Calu3 (cell line): ENCODE measurements at regions not wholly inside any gene's neighbourhood (a gene's known extent, or its start where the extent isn't known, plus 50 kb on each side); places are given as distances from the start of the nearest gene placed in this dataset.

ENCODE experiments used
- BruUV-seq: library from RNA; stranded (reverse); fragments of 400-500 nt; replicated peaks from 2 replicates; lab custom pipeline; 2021; lab: Mats Ljungman, UMichigan
- CTCF ChIA-PET: fragments of 300-600 bp; sonication (Branson Sonifier 250); formaldehyde crosslinking; loops from one replicate; lab custom pipeline; 2022; ENCODE audit warnings: antibody characterized with exemption; lab: Charles Lee
- DNase-seq: peaks from one replicate; pipeline ENCODE4 v3.0.0; 2022
- H3K27ac Mint-ChIP-seq: one replicate; pipeline ENCODE4 v1.8.0; 2022; ENCODE audit warnings: mixed read lengths; ENCODE audit not compliant: unreplicated experiment
- H3K27me3 Mint-ChIP-seq: one replicate; pipeline ENCODE4 v1.8.0; 2022; ENCODE audit warnings: mixed read lengths; ENCODE audit not compliant: unreplicated experiment
- H3K36me3 Mint-ChIP-seq: one replicate; pipeline ENCODE4 v1.8.0; 2022; ENCODE audit warnings: mild to moderate bottlenecking, moderate library complexity, mixed read lengths; ENCODE audit not compliant: insufficient read depth, unreplicated experiment
- H3K4me1 Mint-ChIP-seq: one replicate; pipeline ENCODE4 v1.8.0; 2022; ENCODE audit warnings: mild to moderate bottlenecking, low read depth, mixed read lengths; ENCODE audit not compliant: unreplicated experiment
- H3K4me3 Mint-ChIP-seq: one replicate; pipeline ENCODE4 v1.8.0; 2022; ENCODE audit warnings: mild to moderate bottlenecking, low read depth, moderate library complexity, mixed read lengths; ENCODE audit not compliant: unreplicated experiment
- H3K9me3 Mint-ChIP-seq: one replicate; pipeline ENCODE4 v1.8.0; 2022; ENCODE audit warnings: low read depth, mixed read lengths; ENCODE audit not compliant: unreplicated experiment
- intact Hi-C: fragments of 100-400 bp; cut with micrococcal nuclease; formaldehyde crosslinking; loops from one replicate; pipeline ENCODE4 v1.10.0; 2022; ENCODE audit not compliant: unreplicated experiment
- TF ChIP-seq, protein P1 (sequence below): fragments of 200-600 bp; IDR thresholded peaks from one replicate; pipeline ENCODE4 v1.8.0; 2022; ENCODE audit warnings: antibody characterized with exemption; ENCODE audit not compliant: unreplicated experiment

DNA sequence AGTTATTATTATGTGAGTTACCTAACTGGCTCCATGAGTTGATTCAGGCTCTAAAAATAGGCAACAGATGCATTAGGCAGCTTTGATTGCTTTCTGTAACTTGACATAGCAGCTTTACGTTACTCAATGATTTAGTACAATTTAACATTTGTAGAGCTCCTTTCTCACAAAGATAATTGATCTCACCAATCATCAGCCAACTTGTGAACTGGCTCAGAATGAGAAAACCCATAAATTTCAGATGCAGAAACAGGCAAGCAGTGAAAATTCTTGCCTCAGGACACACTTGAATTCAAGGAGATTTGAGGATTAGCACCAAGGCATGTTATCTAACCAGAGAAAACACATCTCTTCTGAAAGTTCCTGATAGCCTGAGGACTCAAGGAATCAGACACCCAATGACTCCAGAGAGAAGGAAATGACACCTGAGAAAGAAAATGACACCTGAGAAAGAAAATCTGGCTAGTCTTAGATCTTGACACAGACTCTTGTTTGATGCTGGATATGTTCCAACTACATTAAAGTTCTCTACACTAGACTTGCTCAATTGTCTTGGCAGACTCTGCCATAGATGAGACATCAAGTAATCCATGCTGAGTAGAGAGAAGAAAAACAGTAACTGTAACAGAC lies 315.1 kb upstream of the CBLB start:
- no peak overlapping the region for H3K27ac Mint-ChIP-seq
- H3K4me3 Mint-ChIP-seq, result no peak overlapping the region
- H3K36me3 Mint-ChIP-seq, result no peaks in the 10 kb centered on the region
- intact Hi-C loops, result no loop called here
- H3K9me3 Mint-ChIP-seq, result no peaks in the 10 kb centered on the region
- TF ChIP-seq, protein P1, sequence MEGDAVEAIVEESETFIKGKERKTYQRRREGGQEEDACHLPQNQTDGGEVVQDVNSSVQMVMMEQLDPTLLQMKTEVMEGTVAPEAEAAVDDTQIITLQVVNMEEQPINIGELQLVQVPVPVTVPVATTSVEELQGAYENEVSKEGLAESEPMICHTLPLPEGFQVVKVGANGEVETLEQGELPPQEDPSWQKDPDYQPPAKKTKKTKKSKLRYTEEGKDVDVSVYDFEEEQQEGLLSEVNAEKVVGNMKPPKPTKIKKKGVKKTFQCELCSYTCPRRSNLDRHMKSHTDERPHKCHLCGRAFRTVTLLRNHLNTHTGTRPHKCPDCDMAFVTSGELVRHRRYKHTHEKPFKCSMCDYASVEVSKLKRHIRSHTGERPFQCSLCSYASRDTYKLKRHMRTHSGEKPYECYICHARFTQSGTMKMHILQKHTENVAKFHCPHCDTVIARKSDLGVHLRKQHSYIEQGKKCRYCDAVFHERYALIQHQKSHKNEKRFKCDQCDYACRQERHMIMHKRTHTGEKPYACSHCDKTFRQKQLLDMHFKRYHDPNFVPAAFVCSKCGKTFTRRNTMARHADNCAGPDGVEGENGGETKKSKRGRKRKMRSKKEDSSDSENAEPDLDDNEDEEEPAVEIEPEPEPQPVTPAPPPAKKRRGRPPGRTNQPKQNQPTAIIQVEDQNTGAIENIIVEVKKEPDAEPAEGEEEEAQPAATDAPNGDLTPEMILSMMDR, result no peak
- CTCF ChIA-PET, result no interaction called here
- no peaks in the 10 kb centered on the region for H3K4me1 Mint-ChIP-seq
- no TSS peak for BruUV-seq
- H3K27me3 Mint-ChIP-seq, result no peaks in the 10 kb centered on the region
- no peak for DNase-seq

DNA sequence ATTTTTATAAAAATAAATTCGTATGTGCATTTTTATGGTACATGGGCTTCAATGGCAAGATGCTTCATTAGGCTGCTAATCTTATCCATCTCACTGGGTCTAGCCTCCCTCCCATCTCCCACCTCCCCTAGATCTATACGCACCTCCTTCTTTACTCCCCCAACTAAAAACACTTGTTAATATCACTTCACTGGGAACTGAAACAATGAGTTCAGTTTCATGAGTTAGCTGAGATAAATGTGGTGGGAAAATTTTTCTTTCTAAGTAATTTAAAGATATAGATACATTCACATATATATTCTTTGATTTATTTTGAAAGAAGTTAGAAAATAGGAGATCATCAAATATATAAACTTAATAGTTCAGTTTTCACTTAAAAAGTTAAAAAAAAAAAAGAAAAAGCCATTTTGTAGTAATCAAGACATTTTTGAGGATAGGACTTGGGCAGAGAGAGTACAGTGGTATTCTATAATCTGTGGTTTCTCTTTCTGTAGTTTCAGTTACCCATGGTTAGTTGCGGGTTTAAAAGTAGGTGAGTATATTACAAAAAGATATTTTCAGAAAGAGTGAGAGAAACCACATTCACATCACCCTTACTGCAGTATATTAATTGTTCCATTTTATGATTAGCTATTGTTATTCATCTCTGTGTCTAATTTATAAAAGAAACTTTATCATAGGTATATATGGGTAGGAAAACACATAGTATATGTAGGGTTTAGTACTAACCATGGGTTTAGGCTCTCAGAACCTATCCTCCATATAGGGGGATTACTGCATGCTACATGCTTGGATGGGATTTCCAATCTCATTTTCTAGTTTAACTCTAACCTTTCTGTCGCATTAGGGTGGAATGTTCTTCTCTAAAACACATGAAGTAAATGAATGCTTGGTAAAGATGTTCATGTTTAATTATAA lies 316.0 kb upstream of the CBLB start:
- CTCF ChIA-PET, result no interaction called here
- H3K27ac Mint-ChIP-seq, result no peak overlapping the region
- BruUV-seq, result no TSS peak

DNA sequence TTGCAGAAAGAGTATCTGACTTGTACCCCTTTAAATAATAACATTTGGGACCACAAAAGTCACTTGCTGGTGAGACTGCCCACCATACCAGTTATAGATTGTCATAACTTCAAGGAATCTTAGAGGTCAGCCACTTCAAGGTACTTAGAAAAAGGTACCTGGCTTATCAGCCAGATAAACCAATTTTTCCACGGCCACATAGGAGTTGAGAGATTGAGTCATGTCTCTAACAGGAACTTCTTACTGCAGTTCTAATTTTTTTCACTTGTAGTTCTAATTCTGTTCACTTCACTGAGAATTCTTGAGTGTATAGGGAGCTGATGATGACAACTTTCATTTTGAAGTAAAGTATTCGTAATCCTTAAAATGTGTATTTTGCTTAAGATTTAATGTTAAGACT lies 317.1 kb upstream of the CBLB start:
- no TSS peak for BruUV-seq

More for the DNA sequence above, 316.0 kb upstream of the CBLB start:
- Mint-ChIP-seq H3K36me3 (no peaks in the 10 kb centered on the region), H3K4me1 (no peaks in the 10 kb centered on the region), H3K27me3 (no peaks in the 10 kb centered on the region), H3K9me3 (no peaks in the 10 kb centered on the region), H3K4me3 (no peak overlapping the region)
- TF ChIP-seq, protein P1, result no peak
- no peak for DNase-seq
- intact Hi-C loops, result no loop called here

DNA sequence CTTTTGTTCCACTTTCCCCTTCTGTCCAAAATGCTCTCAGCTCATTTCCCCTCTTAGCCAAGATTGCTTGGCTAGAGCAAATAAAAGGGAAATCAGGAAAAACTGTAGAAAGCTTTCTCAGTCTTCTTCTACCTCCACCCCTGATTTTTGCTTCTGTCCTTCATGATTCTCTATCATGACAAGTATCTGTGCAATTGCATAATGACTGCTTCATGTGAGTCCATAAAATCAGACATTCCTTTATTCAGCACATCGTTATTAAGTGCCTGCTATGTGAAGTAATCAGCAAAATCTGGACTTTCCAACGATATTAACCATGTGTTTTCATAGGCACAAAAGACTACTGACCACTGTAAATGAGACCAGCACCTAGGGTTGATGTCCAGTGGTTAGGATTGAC lies 321.5 kb upstream of the CBLB start:
- H3K4me1 Mint-ChIP-seq, result no peaks in the 10 kb centered on the region
- H3K27ac Mint-ChIP-seq, result no peak overlapping the region
- no TSS peak for BruUV-seq
- H3K9me3 Mint-ChIP-seq, result no peaks in the 10 kb centered on the region
- no peak for DNase-seq
- H3K4me3 Mint-ChIP-seq, result no peak overlapping the region
- intact Hi-C loops, result no loop called here
- H3K27me3 Mint-ChIP-seq, result no peaks in the 10 kb centered on the region
- CTCF ChIA-PET, result no interaction called here
- H3K36me3 Mint-ChIP-seq, result no peaks in the 10 kb centered on the region
- TF ChIP-seq, protein P1, result no peak

More for the DNA sequence above, 317.1 kb upstream of the CBLB start:
- CTCF ChIA-PET, result no interaction called here
- Mint-ChIP-seq H3K4me3 (no peak overlapping the region), H3K9me3 (no peaks in the 10 kb centered on the region), H3K27me3 (no peaks in the 10 kb centered on the region), H3K27ac (no peak overlapping the region), H3K4me1 (no peaks in the 10 kb centered on the region), H3K36me3 (no peaks in the 10 kb centered on the region)
- TF ChIP-seq, protein P1, result no peak
- no peak for DNase-seq
- intact Hi-C loops, result no loop called here
